Stomach smooth muscle (tissue), 2 donors: ENCODE measurements at regions not wholly inside any gene's neighbourhood (a gene's known extent, or its start where the extent isn't known, plus 50 kb on each side); places are given as distances from the start of the nearest gene placed in this dataset.

ENCODE experiments used
- H3K27ac ChIP-seq: one replicate; pipeline ENCODE4 v1.7.0; 2013; ENCODE audit warnings: mild to moderate bottlenecking, low read length, inconsistent platforms
- H3K27me3 ChIP-seq, 2 donors: one replicate each; pipeline ENCODE4 v1.7.0; 2013; ENCODE audit warnings: low read length in 2 of 2; ENCODE audit not compliant: insufficient read depth in 2 of 2, control insufficient read depth in 1 of 2
- H3K36me3 ChIP-seq, 2 donors: one replicate each; pipeline ENCODE4 v1.7.0; 2013; ENCODE audit warnings: low read length in 2 of 2; ENCODE audit not compliant: control insufficient read depth in 2 of 2, insufficient read depth in 2 of 2
- H3K4me1 ChIP-seq: one replicate; pipeline ENCODE4 v1.7.0; 2013; ENCODE audit warnings: low read length; ENCODE audit not compliant: control insufficient read depth, insufficient read depth
- H3K4me3 ChIP-seq, 2 donors: one replicate each; pipeline ENCODE4 v1.7.0; 2013; ENCODE audit warnings: low read length in 2 of 2
- H3K9ac ChIP-seq, 2 donors: one replicate each; pipeline ENCODE4 v1.7.0; 2013; ENCODE audit warnings: low read length in 2 of 2, mild to moderate bottlenecking in 1 of 2
- H3K9me3 ChIP-seq, 2 donors: one replicate each; pipeline ENCODE4 v1.7.0; 2013; ENCODE audit warnings: low read length in 2 of 2; ENCODE audit not compliant: control insufficient read depth in 2 of 2
- donor health status: healthy.
- donor health status: Pancreatic carcinoma.

DNA sequence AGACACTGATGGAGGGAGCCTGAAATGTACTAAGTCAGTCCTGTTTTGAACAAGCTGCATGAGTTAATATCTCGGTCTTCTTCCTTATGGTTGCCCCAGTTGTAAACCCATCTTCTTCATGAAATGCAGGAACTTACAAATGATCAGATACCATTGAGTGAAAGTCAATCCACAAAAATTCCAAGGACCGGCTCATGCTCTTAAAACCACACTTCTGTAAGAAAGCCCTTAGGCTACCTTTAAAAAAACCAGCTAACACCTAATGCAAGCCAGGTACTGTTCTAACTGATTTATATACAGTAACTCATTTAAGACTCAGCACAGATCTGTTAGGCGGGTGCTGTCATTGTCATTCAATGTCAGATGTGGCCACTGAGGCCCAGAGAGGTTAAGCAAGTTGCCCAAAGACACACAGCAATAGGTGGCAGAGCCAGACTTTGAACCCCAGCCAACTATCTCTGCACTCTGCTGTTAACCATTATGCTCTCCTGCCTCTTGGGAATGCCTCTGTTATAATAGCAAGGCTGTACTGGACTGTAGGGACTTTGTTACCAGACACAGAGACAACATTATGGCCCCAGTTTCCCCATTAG, 93.4 kb downstream of the C16orf95 start:
- no peaks in the 10 kb centered on the region for H3K27me3 ChIP-seq
- no peaks in the 10 kb centered on the region for H3K9me3 ChIP-seq
- H3K4me1 ChIP-seq = peaks cover 3% of the 10 kb centered on the region
- no peaks in the 10 kb centered on the region for H3K36me3 ChIP-seq
- H3K4me3 ChIP-seq = no peak overlapping the region
- no peak overlapping the region for H3K27ac ChIP-seq
- no peak overlapping the region for H3K9ac ChIP-seq

DNA sequence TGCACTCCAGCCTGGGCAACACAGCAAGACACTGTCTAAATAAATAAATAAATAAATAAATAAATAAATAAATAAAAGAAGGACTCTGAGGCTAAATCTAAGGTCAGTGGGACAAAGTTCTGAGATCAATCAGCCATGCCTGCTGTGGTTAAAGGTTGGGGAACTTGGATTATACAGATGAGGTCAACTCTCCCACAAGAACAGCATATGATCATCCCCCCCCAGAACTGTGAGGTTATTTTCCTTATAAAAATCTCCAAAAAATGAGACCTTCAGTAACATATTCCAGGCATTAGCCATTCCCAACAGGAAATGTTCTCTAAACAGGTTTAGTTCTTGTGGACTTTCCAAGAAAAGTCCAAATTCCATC, 90.3 kb downstream of the C16orf95 start:
- H3K27ac ChIP-seq = no peak overlapping the region

DNA sequence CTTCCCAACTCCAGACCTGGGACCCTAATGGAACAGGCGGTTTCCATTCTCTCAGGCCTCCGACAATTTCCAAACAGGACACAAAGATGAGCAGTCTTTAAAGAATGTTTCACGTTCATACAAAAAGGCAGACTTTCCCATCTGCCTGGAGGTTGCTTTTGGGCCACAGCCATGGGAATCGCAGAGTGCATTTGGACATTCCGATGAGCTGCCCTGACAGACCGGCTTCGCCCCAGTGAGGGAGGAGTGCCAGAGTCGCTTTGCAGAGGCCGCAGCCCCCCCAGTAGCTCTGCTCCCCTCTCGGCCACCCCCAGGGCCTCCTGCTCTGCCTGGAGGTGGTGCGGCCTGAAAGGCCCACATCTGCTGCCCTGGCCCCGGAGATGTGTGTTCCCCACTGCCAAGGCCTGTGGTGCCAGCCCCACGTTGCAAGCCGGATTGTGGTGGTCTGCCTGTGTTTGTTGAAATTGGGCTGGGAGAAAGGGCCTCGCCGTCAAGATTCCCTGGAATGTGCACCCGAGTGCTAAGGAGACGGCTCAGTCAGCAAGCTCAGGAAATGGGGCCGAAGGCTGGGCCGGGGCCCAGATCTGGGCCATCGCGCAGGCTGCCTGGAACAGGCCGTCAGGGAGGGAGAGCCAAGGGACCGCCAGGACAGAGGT, 89.8 kb downstream of the C16orf95 start:
- Histone ChIP-seq H3K27ac (peak overlapping the region; percentile 11), H3K4me1 (peaks cover 3% of the 10 kb centered on the region), H3K36me3 (no peaks in the 10 kb centered on the region), H3K27me3 (no peaks in the 10 kb centered on the region), H3K4me3 (no peak overlapping the region), H3K9ac (no peak overlapping the region), H3K9me3 (peaks cover 6% of the 10 kb centered on the region in 2 donors)

More for the DNA sequence above, 90.3 kb downstream of the C16orf95 start:
- no peaks in the 10 kb centered on the region for H3K36me3 ChIP-seq
- no peak overlapping the region for H3K4me3 ChIP-seq
- no peaks in the 10 kb centered on the region for H3K27me3 ChIP-seq
- H3K4me1 ChIP-seq = peaks cover 3% of the 10 kb centered on the region
- H3K9me3 ChIP-seq = peaks cover under 1 to 1% of the 10 kb centered on the region in 2 donors
- no peak overlapping the region for H3K9ac ChIP-seq

DNA sequence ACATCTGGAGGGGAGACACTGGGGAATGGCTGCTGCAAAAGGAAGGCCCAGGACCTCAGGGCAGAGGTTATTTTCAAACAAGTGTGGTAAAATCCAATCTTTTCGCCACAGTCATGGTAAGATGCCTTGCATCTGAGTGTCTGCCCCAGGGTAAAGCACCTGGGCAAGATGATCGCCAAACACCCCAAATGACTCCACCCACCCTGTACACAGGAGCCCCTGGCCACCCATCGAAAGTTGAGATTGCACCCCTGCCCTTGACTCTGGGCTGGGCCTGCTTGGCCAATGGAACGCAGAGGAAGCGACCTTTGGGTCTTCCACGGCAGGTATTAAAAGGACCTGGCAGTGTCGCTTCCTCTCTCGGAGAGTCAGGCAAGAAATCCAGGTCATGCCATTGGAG, 88.8 kb downstream of the C16orf95 start:
- Histone ChIP-seq H3K27me3 (no peaks in the 10 kb centered on the region), H3K4me3 (no peak overlapping the region), H3K27ac (no peak overlapping the region), H3K9ac (no peak overlapping the region), H3K36me3 (no peaks in the 10 kb centered on the region), H3K4me1 (peaks cover 3% of the 10 kb centered on the region), H3K9me3 (peaks cover 10 to 12% of the 10 kb centered on the region in 2 donors)

DNA sequence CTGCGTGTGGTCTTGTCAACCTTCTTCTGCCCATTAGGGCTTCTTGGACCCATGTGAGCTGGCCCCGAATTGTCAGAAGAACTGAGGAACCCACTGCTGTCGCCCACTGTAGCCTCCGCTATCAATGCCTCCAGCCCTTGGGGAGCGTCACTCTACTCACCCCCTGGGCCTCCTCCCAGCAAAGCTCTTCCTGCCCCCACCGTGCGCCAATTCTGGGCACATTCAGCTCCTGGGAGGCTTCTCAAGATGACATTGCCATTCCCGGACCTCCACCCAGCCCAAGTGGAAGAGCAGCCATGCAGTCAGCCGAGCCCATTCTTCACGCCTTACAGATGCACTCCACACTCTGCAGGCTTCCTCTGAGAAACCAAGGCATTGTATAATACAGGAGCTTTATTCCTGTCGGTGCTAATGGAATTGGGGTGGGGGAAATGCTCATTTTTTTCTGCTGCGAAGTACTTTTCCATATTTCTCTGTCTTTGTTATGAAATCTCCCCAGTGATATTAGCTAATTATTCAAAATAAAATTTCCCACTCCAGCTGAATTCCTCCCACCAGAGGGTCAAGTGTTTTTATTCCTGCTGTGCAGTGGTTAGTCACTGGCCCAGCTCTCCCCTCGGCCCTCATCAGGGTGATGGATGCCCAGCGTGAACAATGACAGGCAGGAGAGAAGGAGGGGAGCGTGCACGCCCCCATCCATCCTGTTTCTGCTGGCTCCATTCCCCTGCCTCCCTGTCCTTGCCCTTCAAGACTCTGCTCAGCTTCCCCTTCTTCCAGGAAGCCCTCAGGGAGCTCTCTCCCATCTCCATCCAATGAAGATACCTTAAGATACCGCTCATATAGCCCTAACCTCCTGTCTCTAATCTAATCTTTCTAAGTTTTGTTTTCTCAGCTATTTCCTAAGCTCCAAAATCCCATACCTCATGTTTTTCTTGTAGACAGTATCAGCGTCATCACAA, 87.7 kb downstream of the C16orf95 start:
- Histone ChIP-seq H3K9me3 (peaks cover 12% of the 10 kb centered on the region in 2 donors), H3K4me1 (peaks cover 3% of the 10 kb centered on the region), H3K4me3 (no peak overlapping the region), H3K27me3 (peaks cover 0 to 2% of the 10 kb centered on the region in 2 donors), H3K9ac (no peak overlapping the region), H3K36me3 (no peaks in the 10 kb centered on the region), H3K27ac (no peak overlapping the region)

DNA sequence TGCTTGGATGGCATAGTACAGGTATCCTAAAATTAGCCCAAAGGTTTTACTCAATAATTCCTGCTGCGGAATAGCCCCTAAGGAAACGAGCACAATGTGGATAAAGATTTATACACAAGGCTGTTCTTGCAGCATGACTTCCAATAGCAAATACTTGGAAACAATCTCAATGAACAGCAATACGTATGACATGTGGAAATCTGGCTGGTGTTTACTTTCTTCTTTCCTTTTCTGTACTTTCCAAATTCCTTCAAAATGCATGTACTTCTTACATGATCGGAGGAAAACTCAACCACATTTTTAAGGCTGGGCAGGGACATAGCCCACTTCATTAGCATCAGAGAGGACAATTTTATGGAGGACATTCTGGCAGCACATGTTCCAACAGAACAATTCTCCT, 86.6 kb downstream of the C16orf95 start:
- no peak overlapping the region for H3K9ac ChIP-seq
- peaks cover 0 to 4% of the 10 kb centered on the region in 2 donors for H3K27me3 ChIP-seq
- H3K36me3 ChIP-seq = no peaks in the 10 kb centered on the region
- H3K27ac ChIP-seq = no peak overlapping the region
- no peak overlapping the region for H3K4me3 ChIP-seq
- peaks cover 3% of the 10 kb centered on the region for H3K4me1 ChIP-seq
- H3K9me3 ChIP-seq = peaks cover 12% of the 10 kb centered on the region in 2 donors

DNA sequence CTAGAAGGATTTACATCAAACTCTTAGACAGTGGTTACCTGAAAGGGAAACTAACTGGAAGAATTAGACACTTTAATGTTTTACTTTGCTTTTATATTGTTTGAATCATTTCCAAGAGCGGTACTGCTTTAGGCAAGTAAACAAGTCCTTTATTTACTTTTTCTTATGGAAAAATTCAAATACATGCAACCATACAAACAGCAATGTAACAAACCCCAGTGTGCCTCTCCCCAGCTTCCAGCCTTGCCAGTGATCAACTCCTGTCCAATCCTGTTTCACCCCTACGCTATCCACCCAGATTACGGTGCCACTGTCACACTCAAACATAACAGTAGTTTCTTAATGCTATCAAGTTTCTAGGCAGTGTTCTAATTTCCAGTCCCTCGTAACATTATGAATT, 85.9 kb downstream of the C16orf95 start:
- H3K4me3 ChIP-seq = no peak overlapping the region
- peaks cover 12% of the 10 kb centered on the region in 2 donors for H3K9me3 ChIP-seq
- no peaks in the 10 kb centered on the region for H3K36me3 ChIP-seq
- peaks cover 3% of the 10 kb centered on the region for H3K4me1 ChIP-seq
- H3K9ac ChIP-seq = no peak overlapping the region
- peaks cover 0 to 6% of the 10 kb centered on the region in 2 donors for H3K27me3 ChIP-seq
- H3K27ac ChIP-seq = no peak overlapping the region

DNA sequence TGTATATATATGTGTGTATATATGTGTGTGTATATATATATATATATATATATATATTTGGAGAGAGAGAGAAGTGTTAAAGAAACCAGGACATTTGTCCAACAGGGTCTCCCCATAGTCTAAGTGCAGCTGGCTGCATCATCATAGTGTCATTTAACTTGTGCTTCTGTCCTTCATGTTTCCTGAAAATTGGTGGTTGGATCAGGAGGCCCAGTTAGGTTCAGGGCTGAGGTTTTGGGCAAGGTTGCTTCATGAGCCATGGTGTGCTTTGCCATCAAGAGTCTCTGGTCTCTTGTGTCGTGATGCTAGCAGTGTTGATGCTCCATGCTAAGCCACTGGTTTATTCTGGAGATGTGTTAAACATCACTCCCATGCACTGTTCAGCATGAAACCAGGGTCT, 85.3 kb downstream of the C16orf95 start:
- Histone ChIP-seq H3K9me3 (peaks cover 12% of the 10 kb centered on the region in 2 donors), H3K4me3 (no peak overlapping the region), H3K4me1 (peaks cover 3% of the 10 kb centered on the region), H3K27ac (no peak overlapping the region), H3K36me3 (no peaks in the 10 kb centered on the region), H3K9ac (no peak overlapping the region), H3K27me3 (peaks cover 4 to 6% of the 10 kb centered on the region in 2 donors)

DNA sequence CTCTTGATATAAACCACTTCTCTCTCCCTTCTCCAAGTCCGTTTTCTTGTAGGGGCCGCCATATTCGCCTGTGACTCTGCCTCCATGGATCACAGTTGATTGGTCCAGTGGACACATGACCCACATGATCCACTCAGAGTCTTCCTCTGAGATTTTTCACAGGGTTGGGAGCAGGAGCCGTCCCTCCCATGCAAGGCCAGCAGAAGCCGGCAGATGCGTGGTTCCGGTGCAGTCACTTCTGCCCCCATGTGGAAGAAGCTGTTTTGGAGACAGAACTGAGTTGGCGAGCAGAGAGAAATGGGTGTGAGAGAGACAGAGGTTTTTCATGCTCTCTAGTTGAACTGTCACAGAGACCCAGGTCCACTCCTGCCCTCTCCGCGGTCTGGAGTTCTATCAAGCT, 83.3 kb downstream of the C16orf95 start:
- H3K36me3 ChIP-seq = no peaks in the 10 kb centered on the region
- no peak overlapping the region for H3K9ac ChIP-seq
- H3K9me3 ChIP-seq = peaks cover 12% of the 10 kb centered on the region in 2 donors
- H3K27me3 ChIP-seq = peaks cover 4 to 6% of the 10 kb centered on the region in 2 donors
- H3K4me3 ChIP-seq = no peak overlapping the region
- no peaks in the 10 kb centered on the region for H3K4me1 ChIP-seq
- H3K27ac ChIP-seq = no peak overlapping the region

DNA sequence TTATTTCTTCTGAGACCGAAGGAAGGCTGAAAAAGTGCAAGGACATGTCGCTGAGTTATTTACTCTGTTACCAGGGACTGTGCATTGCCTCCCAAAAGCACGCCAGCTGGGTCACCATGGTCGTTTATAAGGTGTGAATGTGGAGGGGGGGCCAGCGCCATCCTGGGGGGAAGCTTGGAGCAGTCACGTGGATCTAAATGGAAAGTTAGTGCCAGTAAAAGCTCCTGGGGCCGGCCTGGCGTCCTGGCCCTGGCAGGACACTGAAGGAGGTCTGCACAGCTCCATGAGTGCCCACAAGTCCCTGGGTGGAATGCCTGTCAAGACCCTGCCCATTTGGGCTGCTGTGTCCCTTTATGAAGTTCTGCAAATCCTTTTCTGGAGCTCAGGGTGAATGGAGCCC, 82.6 kb downstream of the C16orf95 start:
- peaks cover 12% of the 10 kb centered on the region in 2 donors for H3K9me3 ChIP-seq
- no peak overlapping the region for H3K4me3 ChIP-seq
- no peak overlapping the region for H3K27ac ChIP-seq
- no peaks in the 10 kb centered on the region for H3K36me3 ChIP-seq
- no peak overlapping the region for H3K9ac ChIP-seq
- no peaks in the 10 kb centered on the region for H3K4me1 ChIP-seq
- H3K27me3 ChIP-seq = peaks cover 4 to 6% of the 10 kb centered on the region in 2 donors
